ENCODE measurements at regions not wholly inside any gene's neighbourhood (a gene's known extent, or its start where the extent isn't known, plus 50 kb on each side); places are given as distances from the start of the nearest gene placed in this dataset.
"Not testable (repeated sequence)": the region's sequence is repeated elsewhere in the genome, so short reads cannot be mapped to it uniquely, and the experiment has no call there.

DNA sequence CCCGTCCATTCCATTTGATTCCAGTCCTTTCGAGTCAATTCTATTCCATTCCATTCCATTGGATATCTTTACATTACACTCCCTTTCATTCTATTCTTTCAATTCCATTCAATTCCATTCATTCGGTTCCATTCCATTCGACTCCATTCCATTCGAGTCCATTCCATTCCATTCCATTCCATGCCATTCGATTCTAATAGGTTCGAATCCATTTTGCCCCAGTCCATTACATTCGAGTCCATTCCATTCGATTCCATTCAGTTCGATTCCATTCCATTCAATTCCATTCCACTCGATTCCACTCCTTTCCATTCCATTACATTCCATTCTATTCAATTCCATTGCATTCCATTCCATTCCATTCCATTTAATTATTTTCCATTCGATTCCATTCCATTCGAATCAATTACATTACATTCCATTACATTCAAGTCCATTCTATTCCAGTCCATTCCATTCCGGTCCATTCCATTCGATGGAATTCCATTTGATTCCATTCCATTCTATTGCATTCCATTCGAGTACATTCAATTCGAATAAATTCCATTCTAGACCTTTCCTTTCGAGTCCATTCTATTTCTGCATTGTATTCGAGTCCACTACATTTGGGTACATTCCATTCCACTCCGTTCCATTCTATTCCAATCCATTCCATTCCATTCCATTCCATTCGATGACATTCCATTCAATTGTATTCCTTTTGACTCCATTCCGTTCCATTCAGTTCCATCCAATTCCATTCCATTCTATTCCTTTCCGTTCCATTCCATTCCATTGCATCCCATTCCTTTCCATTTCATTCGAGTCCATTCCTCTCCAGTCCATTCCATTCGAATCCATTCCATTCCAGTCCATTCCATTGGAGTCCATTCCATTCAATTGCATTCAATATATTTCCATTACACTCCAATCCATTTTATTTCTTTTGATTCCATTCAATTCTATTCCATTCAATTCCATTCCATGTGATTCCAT, 2604.8 kb upstream of the TPTE start:
- Mint-ChIP-seq H3K9me3 (no peaks in the 10 kb centered on the region), H3K4me1 (ENCODE audit: low read depth) (no peaks in the 10 kb centered on the region), H3K27ac (no peak overlapping the region), H3K4me3 (no peak overlapping the region), H3K27me3 (ENCODE audit: low read depth) (no peaks in the 10 kb centered on the region), H3K36me3 (ENCODE audit: insufficient read depth in 2 of 2) (no peaks in the 10 kb centered on the region)
- DNase-seq: no peak
- ATAC-seq (replicated peaks in 1 of 2): no peak

DNA sequence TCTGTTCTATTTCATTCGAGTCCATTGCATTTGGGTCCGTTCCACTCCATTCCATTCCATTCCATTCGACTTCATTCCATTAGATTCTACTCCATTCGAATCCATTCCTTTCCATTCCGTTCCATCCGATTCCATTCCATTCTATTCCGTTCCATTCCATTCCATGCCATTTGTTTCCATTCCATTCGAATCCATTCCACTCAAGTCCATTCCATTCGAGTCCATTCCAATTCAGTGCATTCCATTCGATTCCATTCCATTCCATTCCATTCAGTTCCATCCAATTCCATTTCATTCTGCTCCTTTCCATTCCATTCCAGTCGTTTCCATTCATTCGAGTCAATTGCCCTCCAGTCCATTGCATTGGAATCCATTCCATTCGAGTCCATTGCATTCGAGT, 2603.7 kb upstream of the TPTE start:
- Mint-ChIP-seq H3K4me3 (no peak overlapping the region), H3K9me3 (no peaks in the 10 kb centered on the region), H3K27ac (no peak overlapping the region), H3K4me1 (ENCODE audit: low read depth) (no peaks in the 10 kb centered on the region), H3K36me3 (ENCODE audit: insufficient read depth in 2 of 2) (no peaks in the 10 kb centered on the region), H3K27me3 (ENCODE audit: low read depth) (no peaks in the 10 kb centered on the region)
- no peak for ATAC-seq (replicated peaks in 1 of 2)
- no peak for DNase-seq

DNA sequence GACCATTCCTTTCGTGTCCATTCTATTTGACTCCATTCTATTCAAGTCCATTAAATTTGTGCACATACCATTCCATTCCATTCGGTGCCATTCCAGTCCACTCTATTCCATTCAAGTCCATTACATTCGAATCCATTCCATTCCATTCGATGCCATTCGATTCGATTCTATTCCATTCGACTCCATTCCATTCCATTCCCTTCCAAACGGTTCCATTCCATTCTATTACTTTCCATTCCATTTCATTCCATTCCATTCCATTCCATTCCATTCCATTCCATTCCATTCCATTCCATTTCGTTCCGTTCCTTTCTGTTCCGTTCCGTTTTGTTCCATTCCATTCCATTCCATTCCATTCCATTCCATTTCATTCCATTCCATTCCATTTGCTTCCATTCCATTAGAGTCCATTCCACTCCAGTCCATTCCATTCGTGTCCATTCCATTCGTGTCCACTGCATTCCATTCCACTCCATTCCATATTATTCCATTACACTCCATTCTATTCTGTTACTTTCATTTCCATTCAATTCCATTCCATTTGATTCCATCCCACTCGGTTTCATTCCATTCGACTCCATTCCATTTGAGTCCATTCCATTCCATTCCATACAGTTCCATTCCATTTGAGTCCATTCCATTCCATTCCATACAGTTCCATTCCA, 2595.3 kb upstream of the TPTE start:
- not testable (repeated sequence) for H3K4me1 Mint-ChIP-seq (ENCODE audit: low read depth); H3K4me3 Mint-ChIP-seq; H3K9me3 Mint-ChIP-seq; H3K27ac Mint-ChIP-seq; H3K36me3 Mint-ChIP-seq (ENCODE audit: insufficient read depth in 2 of 2); ATAC-seq (replicated peaks in 1 of 2); DNase-seq; H3K27me3 Mint-ChIP-seq (ENCODE audit: low read depth)

DNA sequence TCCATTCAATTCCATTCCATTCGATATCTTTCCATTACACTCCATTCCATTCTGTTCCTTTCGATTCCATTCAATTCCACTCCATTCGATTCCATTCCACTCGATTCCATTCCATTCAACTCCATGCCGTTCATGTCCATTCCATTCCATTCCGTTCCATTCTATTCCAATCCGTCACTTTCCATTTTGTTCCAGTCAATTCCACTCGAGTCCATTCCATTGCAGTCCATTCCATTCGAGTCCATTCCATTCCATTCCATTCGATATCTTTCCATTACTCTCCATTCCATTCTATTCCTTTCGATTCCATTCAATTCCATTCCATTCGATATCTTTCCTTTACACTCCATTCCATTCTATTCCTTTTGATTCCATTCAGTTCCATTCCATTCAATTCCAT, 2592.9 kb upstream of the TPTE start:
- not testable (repeated sequence) for H3K4me3 Mint-ChIP-seq; H3K4me1 Mint-ChIP-seq (ENCODE audit: low read depth); DNase-seq; ATAC-seq (replicated peaks in 1 of 2); H3K27me3 Mint-ChIP-seq (ENCODE audit: low read depth); H3K27ac Mint-ChIP-seq
- Mint-ChIP-seq H3K36me3 (ENCODE audit: insufficient read depth in 2 of 2) (peaks cover 0 to 32% of the 10 kb centered on the region in 2 donors), H3K9me3 (peaks cover 31 to 33% of the 10 kb centered on the region in 2 donors)

DNA sequence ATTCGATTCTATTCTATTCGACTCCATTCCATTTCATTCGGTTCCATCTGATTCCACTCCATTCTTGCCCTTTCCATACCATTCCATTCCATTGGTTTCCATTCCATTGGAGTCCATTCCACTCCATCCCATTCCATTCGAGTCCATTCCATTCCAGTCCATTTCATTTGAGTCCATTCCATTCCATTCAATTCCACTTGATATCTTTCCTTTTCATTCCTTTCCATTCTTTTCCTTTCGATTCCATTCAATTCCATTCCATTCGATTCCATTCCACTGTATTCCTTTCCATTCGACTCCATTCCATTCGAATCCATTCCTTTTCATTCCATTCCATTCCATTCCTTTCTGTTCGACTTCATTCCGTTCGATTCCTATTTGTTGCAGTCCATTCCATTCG, 2591.8 kb upstream of the TPTE start:
- H3K27me3 Mint-ChIP-seq (ENCODE audit: low read depth); ATAC-seq (replicated peaks in 1 of 2); H3K4me3 Mint-ChIP-seq; DNase-seq; H3K4me1 Mint-ChIP-seq (ENCODE audit: low read depth); H3K27ac Mint-ChIP-seq: not testable (repeated sequence)
- Mint-ChIP-seq H3K36me3 (ENCODE audit: insufficient read depth in 2 of 2) (peaks cover 0 to 43% of the 10 kb centered on the region in 2 donors), H3K9me3 (peaks cover 42 to 43% of the 10 kb centered on the region in 2 donors)

DNA sequence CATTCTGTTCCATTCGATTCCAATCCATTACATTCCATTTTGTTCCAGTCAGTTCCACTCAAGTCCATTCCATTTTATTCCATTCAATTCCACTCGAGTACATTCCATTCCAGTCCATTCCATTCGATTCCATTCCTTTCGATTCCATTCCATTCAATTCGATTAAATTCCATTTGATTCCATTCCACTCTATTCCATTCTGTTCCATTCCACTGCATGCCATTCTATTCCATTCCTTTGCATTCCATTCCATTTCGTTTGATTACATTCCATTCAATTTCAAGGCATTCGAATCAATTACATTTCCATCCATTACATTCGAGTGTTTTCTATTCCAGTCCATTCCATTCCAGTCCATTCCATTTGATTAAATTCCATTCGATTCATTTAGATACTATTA, 2590.9 kb upstream of the TPTE start:
- H3K4me1 Mint-ChIP-seq (ENCODE audit: low read depth); DNase-seq; ATAC-seq (replicated peaks in 1 of 2); H3K27me3 Mint-ChIP-seq (ENCODE audit: low read depth); H3K4me3 Mint-ChIP-seq; H3K27ac Mint-ChIP-seq: not testable (repeated sequence)
- peaks cover 50 to 52% of the 10 kb centered on the region in 2 donors for H3K9me3 Mint-ChIP-seq
- H3K36me3 Mint-ChIP-seq (ENCODE audit: insufficient read depth in 2 of 2): peaks cover 0 to 51% of the 10 kb centered on the region in 2 donors

DNA sequence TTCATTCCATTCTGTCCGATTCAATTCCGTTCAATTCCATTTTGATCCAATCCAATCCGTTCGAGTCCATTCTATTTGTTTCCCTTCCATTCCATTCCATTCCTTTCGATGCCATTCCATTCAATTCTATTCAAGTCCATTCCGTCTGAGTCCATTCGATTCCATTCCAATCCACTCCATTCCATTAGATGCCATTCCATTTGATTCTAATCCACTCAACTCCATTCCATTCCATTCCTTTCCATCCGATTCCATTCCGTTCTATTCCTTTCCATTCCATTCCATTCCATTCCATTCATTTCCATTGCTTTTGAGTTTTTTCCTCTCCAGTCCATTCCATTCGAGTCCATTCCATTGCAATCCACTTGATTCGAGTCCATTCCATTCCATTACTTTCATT, 2589.3 kb upstream of the TPTE start:
- not testable (repeated sequence) for DNase-seq; ATAC-seq (replicated peaks in 1 of 2); H3K27me3 Mint-ChIP-seq (ENCODE audit: low read depth); H3K27ac Mint-ChIP-seq; H3K4me3 Mint-ChIP-seq; H3K4me1 Mint-ChIP-seq (ENCODE audit: low read depth)
- Mint-ChIP-seq H3K9me3 (peaks cover 67 to 69% of the 10 kb centered on the region in 2 donors), H3K36me3 (ENCODE audit: insufficient read depth in 2 of 2) (peaks cover 0 to 68% of the 10 kb centered on the region in 2 donors)

DNA sequence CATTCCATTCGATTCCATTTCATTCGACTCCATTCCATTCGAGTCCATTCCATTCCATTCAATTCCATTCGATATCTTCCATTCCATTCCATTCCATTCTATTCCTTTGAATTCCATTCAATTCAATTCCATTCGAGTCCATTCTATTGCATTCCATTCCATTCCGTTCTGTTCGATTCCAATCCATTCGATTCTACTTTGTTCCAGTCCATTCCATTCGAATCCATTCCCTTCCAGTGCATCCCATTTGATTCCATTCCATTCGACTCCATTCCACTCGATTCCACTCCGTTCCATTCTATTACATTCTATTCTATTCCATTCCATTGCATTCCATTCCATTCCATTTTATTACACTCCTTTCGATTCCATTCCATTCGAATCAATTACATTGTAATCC, 2588.5 kb upstream of the TPTE start:
- H3K27me3 Mint-ChIP-seq (ENCODE audit: low read depth); DNase-seq; ATAC-seq (replicated peaks in 1 of 2); H3K4me3 Mint-ChIP-seq; H3K27ac Mint-ChIP-seq; H3K4me1 Mint-ChIP-seq (ENCODE audit: low read depth): not testable (repeated sequence)
- Mint-ChIP-seq H3K9me3 (peaks cover 74 to 76% of the 10 kb centered on the region in 2 donors), H3K36me3 (ENCODE audit: insufficient read depth in 2 of 2) (peaks cover 0 to 75% of the 10 kb centered on the region in 2 donors)

DNA sequence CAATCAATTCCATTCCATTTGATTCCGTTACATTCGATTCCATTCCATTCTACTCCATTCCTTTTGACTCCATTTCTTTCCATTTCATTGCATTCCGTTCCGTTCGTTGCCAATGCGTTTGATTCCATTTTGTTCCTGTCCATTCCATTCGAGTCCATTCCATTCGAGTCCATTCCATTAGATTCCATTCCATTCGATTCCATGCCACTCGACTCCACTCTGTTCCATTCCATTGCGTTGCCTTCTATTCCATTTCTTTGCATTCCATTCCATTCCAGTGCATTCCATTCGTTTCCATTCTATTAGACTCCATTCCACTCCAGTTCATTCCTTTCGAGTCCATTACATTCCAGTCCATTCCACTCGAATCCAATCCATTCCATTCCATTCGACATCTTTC, 2587.5 kb upstream of the TPTE start:
- ATAC-seq (replicated peaks in 1 of 2): no peak
- Mint-ChIP-seq H3K27me3 (ENCODE audit: low read depth) (no peaks in the 10 kb centered on the region), H3K27ac (no peak overlapping the region), H3K36me3 (ENCODE audit: insufficient read depth in 2 of 2) (peaks cover 0 to 86% of the 10 kb centered on the region in 2 donors), H3K4me1 (ENCODE audit: low read depth) (no peaks in the 10 kb centered on the region), H3K4me3 (no peak overlapping the region), H3K9me3 (peaks cover 85 to 87% of the 10 kb centered on the region in 2 donors)
- DNase-seq: no peak

DNA sequence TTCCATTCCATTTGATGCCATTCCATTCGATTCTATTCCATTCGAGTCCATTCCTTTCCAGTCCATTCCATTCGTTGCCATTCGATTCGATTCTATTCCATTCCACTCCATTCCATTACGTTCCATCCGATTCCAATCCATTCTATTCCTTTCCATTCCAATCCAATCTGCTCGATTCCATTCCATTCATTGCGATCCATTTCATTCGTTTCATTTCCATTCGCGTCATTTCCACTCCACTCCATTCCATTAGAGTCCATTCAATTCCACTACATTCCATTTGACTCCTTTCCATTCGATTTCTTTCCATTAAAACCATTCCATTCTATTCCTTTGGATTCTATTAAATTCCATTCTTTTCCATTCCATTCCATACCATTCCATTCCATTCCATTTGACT, 2584.1 kb upstream of the TPTE start:
- not testable (repeated sequence) for DNase-seq; H3K27me3 Mint-ChIP-seq (ENCODE audit: low read depth); H3K4me1 Mint-ChIP-seq (ENCODE audit: low read depth); H3K27ac Mint-ChIP-seq; ATAC-seq (replicated peaks in 1 of 2); H3K4me3 Mint-ChIP-seq
- H3K36me3 Mint-ChIP-seq (ENCODE audit: insufficient read depth in 2 of 2): peaks cover 0 to 100% of the 10 kb centered on the region in 2 donors
- peaks cover 99 to 100% of the 10 kb centered on the region in 2 donors for H3K9me3 Mint-ChIP-seq

DNA sequence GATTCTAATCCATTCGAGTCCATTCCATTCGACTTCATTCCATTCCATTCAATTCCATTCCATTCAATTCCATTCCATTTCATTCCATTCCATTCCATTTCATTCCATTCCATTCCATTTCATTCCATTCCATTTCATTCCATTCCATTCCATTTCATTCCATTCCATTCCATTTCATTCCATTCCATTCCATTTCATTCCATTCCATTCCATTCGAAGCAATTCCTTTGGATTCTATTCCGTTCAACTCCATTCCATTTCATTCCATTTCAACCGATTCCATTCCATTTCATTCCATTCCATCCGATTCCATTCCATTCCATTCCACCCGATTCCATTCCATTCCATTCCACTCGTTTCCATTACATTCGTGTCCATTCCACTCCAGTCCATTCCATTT, 2583.2 kb upstream of the TPTE start:
- peaks cover 0 to 100% of the 10 kb centered on the region in 2 donors for H3K36me3 Mint-ChIP-seq (ENCODE audit: insufficient read depth in 2 of 2)
- ATAC-seq (replicated peaks in 1 of 2); H3K4me3 Mint-ChIP-seq: not testable (repeated sequence)

DNA sequence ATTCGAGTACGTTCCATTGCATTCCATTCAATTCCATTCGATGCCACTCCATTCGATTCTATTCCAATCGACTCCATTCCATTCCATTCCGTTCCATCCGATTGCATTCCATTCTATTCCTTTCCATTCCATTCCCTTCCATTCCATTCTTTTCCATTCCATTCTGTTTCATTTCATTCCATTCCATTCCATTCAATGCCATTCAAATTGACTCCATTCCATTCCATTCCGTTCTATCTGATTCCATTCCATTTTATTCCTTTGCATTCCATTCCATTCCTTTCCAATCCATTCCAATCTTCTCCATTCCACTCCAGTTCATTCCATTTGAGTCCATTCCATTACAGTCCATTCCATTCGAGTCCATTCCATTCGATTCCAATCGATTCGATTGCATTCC, 2580.0 kb upstream of the TPTE start:
- H3K4me3 Mint-ChIP-seq; ATAC-seq (replicated peaks in 1 of 2); H3K27me3 Mint-ChIP-seq (ENCODE audit: low read depth); H3K4me1 Mint-ChIP-seq (ENCODE audit: low read depth); H3K27ac Mint-ChIP-seq; DNase-seq: not testable (repeated sequence)
- Mint-ChIP-seq H3K9me3 (peaks cover 99% of the 10 kb centered on the region in 2 donors), H3K36me3 (ENCODE audit: insufficient read depth in 2 of 2) (peaks cover 0 to 99% of the 10 kb centered on the region in 2 donors)

More for the DNA sequence above, 2583.2 kb upstream of the TPTE start:
- not testable (repeated sequence) for H3K4me1 Mint-ChIP-seq (ENCODE audit: low read depth); DNase-seq; H3K27me3 Mint-ChIP-seq (ENCODE audit: low read depth); H3K27ac Mint-ChIP-seq
- H3K9me3 Mint-ChIP-seq: peaks cover 100% of the 10 kb centered on the region in 2 donors

DNA sequence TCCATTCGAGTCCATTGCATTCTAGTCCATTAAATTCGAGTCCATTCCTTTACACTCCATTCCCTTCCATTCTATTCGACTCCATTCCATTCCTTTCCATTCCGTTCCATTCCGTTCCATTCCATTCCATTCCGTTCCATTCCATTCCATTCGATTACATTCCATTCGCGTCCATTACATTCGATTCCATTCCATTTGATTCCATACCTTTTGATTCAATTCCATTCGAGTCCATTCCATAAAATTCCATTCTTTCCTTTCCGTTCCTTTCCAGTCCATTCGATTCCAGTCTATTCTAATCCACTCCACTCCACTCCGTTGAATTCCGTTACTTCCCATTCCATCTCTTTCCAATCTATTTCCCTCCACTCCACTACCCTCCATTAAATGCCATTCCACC, 2579.2 kb upstream of the TPTE start:
- DNase-seq; H3K27ac Mint-ChIP-seq; ATAC-seq (replicated peaks in 1 of 2); H3K4me3 Mint-ChIP-seq; H3K27me3 Mint-ChIP-seq (ENCODE audit: low read depth); H3K4me1 Mint-ChIP-seq (ENCODE audit: low read depth): not testable (repeated sequence)
- Mint-ChIP-seq H3K9me3 (peaks cover 99% of the 10 kb centered on the region in 2 donors), H3K36me3 (ENCODE audit: insufficient read depth in 2 of 2) (peaks cover 0 to 99% of the 10 kb centered on the region in 2 donors)

All from activated T-cell treated with anti-CD3 and anti-CD28 coated beads, Interleukin-2, amount 50 U/mL, for 72 hours (primary cell).